Peyer's patch (tissue), 4 donors: ENCODE measurements at regions not wholly inside any gene's neighbourhood (a gene's known extent, or its start where the extent isn't known, plus 50 kb on each side); places are given as distances from the start of the nearest gene placed in this dataset.

Experiments
- CTCF ChIP-seq, 6 experiments: fragments of 450-650 bp in 4 of 6; fragments of 200-600 bp in 2 of 6; sonication (generic) in 1 of 6; IDR thresholded peaks; one replicate each; pipeline ENCODE4 v1.5.1; 2017 to 2019; ENCODE audit warnings: antibody characterized with exemption in 6 of 6, mild to moderate bottlenecking in 3 of 6, moderate library complexity in 1 of 6
- POLR2A ChIP-seq, 2 donors: fragments of 450-650 bp; IDR thresholded peaks; one replicate each; pipeline ENCODE4 v1.5.1; 2017; ENCODE audit warnings: antibody characterized with exemption in 2 of 2, mild to moderate bottlenecking in 2 of 2, moderate library complexity in 2 of 2

GRCh38 chr4:53916431-53916889, 147.9 kb downstream of the CHIC2 start:
- no peak for TF ChIP-seq POLR2A (IDR thresholded peaks at IDR 0.05)
- no peak for TF ChIP-seq CTCF (IDR thresholded peaks at IDR 0.05)
